Upper lobe of left lung (tissue), 4 donors: ENCODE measurements at regions not wholly inside any gene's neighbourhood (a gene's known extent, or its start where the extent isn't known, plus 50 kb on each side); places are given as distances from the start of the nearest gene placed in this dataset.

Experiments
- POLR2A ChIP-seq, 4 donors: fragments of 450-650 bp; IDR thresholded peaks; one replicate each; pipeline ENCODE4 v1.5.1; 2016 to 2017; ENCODE audit warnings: antibody characterized with exemption in 4 of 4, mild to moderate bottlenecking in 2 of 4
- POLR2AphosphoS5 ChIP-seq, 2 donors: sonication (generic); formaldehyde crosslinking; IDR thresholded peaks; one replicate each; pipeline ENCODE4 v1.5.1; 2017; ENCODE audit warnings: antibody characterized with exemption in 2 of 2
- TF ChIP-seq, protein P1 (sequence below), 6 experiments: fragments of 450-650 bp in 4 of 6; fragments of 200-600 bp in 2 of 6; sonication (generic) in 2 of 6; IDR thresholded peaks; one replicate each; pipeline ENCODE4 v1.5.1; 2016 to 2019; ENCODE audit warnings: antibody characterized with exemption in 6 of 6

DNA sequence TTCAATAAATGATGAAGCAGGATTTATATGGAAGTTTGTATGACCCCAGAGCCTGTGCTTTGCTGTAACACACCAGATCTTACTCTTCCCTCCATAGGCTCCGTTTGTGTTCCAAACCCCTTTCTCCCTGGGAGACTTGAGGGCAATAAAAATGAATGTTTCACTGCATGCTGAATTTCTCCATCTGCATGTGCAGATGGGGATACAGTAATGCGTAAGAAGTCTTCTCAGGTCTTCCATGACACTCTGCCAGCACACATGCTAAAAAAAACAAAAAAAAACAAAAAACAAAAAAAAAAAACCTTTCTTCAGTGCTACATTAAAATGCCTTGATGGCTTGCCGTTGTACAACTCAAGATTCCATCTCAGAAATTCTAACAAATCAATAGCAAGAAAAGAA, 170.2 kb upstream of the ANKFN1 start:
- TF ChIP-seq, protein P1, sequence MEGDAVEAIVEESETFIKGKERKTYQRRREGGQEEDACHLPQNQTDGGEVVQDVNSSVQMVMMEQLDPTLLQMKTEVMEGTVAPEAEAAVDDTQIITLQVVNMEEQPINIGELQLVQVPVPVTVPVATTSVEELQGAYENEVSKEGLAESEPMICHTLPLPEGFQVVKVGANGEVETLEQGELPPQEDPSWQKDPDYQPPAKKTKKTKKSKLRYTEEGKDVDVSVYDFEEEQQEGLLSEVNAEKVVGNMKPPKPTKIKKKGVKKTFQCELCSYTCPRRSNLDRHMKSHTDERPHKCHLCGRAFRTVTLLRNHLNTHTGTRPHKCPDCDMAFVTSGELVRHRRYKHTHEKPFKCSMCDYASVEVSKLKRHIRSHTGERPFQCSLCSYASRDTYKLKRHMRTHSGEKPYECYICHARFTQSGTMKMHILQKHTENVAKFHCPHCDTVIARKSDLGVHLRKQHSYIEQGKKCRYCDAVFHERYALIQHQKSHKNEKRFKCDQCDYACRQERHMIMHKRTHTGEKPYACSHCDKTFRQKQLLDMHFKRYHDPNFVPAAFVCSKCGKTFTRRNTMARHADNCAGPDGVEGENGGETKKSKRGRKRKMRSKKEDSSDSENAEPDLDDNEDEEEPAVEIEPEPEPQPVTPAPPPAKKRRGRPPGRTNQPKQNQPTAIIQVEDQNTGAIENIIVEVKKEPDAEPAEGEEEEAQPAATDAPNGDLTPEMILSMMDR (IDR thresholded peaks at IDR 0.05), result no peak
- TF ChIP-seq POLR2A (IDR thresholded peaks at IDR 0.05), result no peak
- no peak for TF ChIP-seq POLR2AphosphoS5 (IDR thresholded peaks at IDR 0.05)
